G401 (cell line): ENCODE measurements at regions not wholly inside any gene's neighbourhood (a gene's known extent, or its start where the extent isn't known, plus 50 kb on each side); places are given as distances from the start of the nearest gene placed in this dataset.

Experiments
- DNase-seq: peaks from one replicate; pipeline ENCODE4 v3.0.0-alpha.2; 2015; ENCODE audit warnings: low spot score
- in situ Hi-C: cut with HindIII; loops from 2 replicates; pipeline ENCODE4 v1.10.0; 2016; ENCODE audit warnings: low sequenced_read_pairs, mixed read lengths

DNA sequence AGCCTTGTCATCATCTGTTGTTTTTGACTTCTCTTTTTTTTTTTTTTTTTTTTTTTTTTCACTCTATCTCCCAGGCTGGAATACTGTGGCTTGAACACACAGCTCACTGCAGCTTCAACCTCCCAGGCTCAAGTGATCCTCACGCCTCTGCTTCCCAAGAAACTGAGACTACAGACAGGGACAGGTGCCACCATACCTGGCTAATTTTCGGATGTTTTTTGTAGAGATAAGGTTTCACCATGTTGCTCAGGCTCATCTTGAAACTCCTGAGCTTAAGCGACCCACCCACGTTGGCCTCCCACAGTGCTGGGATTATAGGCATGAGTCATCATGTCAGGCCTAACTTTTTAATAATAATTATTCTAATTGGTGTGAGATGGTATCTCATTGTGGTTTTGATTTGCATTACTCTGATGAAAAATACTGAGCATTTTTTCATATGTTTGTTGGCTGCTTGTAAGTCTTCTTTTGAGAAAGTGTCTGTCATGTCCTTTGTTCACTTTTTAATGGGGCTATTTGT lies 51.3 kb upstream of the OR9G4 start:
- no peak for DNase-seq
- in situ Hi-C loops: no loop called here
